Ascending aorta (tissue), 2 donors: ENCODE measurements at regions not wholly inside any gene's neighbourhood (a gene's known extent, or its start where the extent isn't known, plus 50 kb on each side); places are given as distances from the start of the nearest gene placed in this dataset.

Source experiments
- DNase-seq, 2 donors: peaks; one replicate each; pipeline ENCODE4 v3.0.0-alpha.2; 2019; ENCODE audit warnings: low spot score in 2 of 2
- H3K27ac ChIP-seq, 2 donors: fragments of 200-600 bp; sonication (generic); one replicate each; pipeline ENCODE4 v1.5.1; 2016 to 2017; ENCODE audit warnings: mild to moderate bottlenecking in 1 of 2
- H3K27me3 ChIP-seq: fragments of 200-600 bp; sonication (generic); one replicate; pipeline ENCODE4 v1.5.1; 2017
- H3K36me3 ChIP-seq, 2 donors: fragments of 200-600 bp; sonication (generic); one replicate each; pipeline ENCODE4 v1.5.1; 2016
- H3K4me1 ChIP-seq, 2 donors: fragments of 200-600 bp; sonication (generic); one replicate each; pipeline ENCODE4 v1.5.1; 2016 to 2017; ENCODE audit warnings: mild to moderate bottlenecking in 1 of 2
- H3K4me3 ChIP-seq, 2 donors: fragments of 200-600 bp; sonication (generic); one replicate each; pipeline ENCODE4 v1.5.1; 2016 to 2017; ENCODE audit warnings: mild to moderate bottlenecking in 1 of 2
- H3K9me3 ChIP-seq, 2 donors: fragments of 200-600 bp; sonication (generic); one replicate each; pipeline ENCODE4 v1.5.1; 2016
- intact Hi-C: fragments of 100-400 bp; cut with DNase I; formaldehyde crosslinking; loops from one replicate; pipeline ENCODE4 v1.15.1; 2023
- TF ChIP-seq, protein P1 (sequence below), 3 experiments: fragments of 200-600 bp in 2 of 3; fragments of 450-650 bp in 1 of 3; sonication (generic) in 2 of 3; IDR thresholded peaks; one replicate each; pipeline ENCODE4 v1.5.1; 2016 to 2019; ENCODE audit warnings: antibody characterized with exemption in 3 of 3, mild to moderate bottlenecking in 1 of 3, moderate library complexity in 1 of 3

DNA sequence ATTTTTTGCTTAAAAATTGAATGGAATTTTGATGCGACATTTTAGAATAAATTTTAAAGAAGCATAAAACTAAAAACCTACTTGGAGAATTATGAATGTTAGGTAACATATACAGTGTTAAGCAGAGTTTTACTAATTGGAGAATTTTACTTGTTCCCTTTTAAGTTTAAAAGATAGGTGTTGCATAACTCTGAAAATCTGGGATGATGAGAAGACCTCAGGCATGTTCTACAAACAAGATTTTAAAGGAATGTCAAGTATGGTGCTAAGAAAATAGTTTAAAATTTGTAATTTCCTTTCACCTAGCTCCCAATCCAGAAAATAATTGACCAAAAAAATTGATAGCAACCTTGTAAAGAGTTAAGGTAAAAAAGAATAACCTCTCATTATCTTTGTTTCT lies 135.8 kb downstream of the RFC3 start:
- TF ChIP-seq, protein P1, sequence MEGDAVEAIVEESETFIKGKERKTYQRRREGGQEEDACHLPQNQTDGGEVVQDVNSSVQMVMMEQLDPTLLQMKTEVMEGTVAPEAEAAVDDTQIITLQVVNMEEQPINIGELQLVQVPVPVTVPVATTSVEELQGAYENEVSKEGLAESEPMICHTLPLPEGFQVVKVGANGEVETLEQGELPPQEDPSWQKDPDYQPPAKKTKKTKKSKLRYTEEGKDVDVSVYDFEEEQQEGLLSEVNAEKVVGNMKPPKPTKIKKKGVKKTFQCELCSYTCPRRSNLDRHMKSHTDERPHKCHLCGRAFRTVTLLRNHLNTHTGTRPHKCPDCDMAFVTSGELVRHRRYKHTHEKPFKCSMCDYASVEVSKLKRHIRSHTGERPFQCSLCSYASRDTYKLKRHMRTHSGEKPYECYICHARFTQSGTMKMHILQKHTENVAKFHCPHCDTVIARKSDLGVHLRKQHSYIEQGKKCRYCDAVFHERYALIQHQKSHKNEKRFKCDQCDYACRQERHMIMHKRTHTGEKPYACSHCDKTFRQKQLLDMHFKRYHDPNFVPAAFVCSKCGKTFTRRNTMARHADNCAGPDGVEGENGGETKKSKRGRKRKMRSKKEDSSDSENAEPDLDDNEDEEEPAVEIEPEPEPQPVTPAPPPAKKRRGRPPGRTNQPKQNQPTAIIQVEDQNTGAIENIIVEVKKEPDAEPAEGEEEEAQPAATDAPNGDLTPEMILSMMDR (IDR thresholded peaks at IDR 0.05) = no peak
- H3K4me1 ChIP-seq = no peaks in the 10 kb centered on the region
- no peaks in the 10 kb centered on the region for H3K27me3 ChIP-seq
- no peak overlapping the region for H3K4me3 ChIP-seq
- H3K9me3 ChIP-seq = no peaks in the 10 kb centered on the region
- no peaks in the 10 kb centered on the region for H3K36me3 ChIP-seq
- no peak for DNase-seq
- intact Hi-C loops = no loop called here
- H3K27ac ChIP-seq = peak overlapping the region; percentile 16 to 33

DNA sequence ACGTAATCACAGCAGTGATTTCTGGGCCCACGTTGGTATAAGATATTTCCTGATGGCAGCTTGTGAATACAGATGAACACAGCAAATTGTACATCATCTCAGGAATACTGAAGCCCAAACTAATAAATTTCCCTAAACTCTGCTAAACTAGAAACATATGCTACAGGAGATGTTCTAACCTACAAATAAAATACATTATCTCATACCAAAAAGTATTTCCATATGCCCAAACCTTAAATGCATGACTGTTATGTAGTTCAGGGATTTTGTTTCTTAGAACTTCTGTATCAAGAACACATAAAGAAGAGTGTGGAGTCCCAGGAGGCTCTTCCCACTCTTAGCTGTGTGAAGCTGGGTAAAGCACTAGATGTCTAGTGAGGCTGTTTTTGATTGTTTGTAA lies 138.4 kb downstream of the RFC3 start:
- intact Hi-C loops = no loop called here
- Histone ChIP-seq H3K36me3 (no peaks in the 10 kb centered on the region), H3K27ac (no peak overlapping the region), H3K9me3 (no peaks in the 10 kb centered on the region), H3K27me3 (no peaks in the 10 kb centered on the region), H3K4me1 (no peaks in the 10 kb centered on the region), H3K4me3 (no peak overlapping the region)
- DNase-seq = no peak
- TF ChIP-seq, protein P1 (IDR thresholded peaks at IDR 0.05) = no peak

DNA sequence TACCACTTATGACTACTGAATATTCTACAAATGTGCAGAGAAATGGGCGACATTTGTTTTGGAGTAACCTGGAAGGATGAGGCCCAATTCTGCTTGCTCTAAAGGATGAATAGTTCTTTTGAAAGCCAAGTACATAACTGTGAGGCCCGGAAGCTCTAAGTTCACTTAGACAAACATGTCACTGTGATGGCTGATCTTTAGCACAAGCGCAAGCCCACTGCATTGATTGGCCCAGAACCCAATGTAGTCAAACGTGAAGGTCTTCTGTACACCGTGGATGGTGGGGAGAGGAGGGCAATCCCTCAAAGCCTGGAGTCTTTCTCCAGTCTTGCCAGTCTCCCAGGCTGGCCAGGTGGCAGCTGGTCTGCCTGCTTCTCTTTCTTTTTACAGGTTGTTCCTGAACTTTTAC lies 139.6 kb downstream of the RFC3 start:
- TF ChIP-seq, protein P1 (IDR thresholded peaks at IDR 0.05) = no peak
- H3K4me1 ChIP-seq = no peaks in the 10 kb centered on the region
- intact Hi-C loops = no loop called here

DNA sequence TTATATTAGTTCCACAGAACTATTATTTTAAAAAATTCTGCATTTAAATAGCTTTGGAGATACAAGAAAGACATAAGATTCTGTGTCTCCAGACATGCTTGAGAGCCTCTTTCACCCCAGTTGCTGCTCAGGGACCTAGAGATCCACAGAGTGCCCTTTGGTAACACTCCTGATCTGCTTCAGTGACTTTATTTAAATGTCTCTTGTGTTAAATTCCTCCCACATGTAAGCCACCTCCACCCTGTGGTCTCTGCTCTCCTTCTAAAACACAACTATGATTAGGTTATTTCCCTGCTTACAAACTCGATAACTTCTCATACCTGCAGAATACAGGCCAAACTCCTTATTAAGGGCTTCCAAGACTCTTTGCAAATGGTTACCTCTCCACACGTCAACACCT lies 141.0 kb downstream of the RFC3 start:
- Histone ChIP-seq H3K9me3 (no peaks in the 10 kb centered on the region), H3K4me1 (no peaks in the 10 kb centered on the region), H3K27ac (no peak overlapping the region), H3K4me3 (no peak overlapping the region), H3K36me3 (no peaks in the 10 kb centered on the region), H3K27me3 (no peaks in the 10 kb centered on the region)
- no peak for DNase-seq
- intact Hi-C loops = no loop called here
- TF ChIP-seq, protein P1 (IDR thresholded peaks at IDR 0.05) = no peak

More for the DNA sequence above, 139.6 kb downstream of the RFC3 start:
- Histone ChIP-seq H3K36me3 (no peaks in the 10 kb centered on the region), H3K27me3 (no peaks in the 10 kb centered on the region), H3K4me3 (no peak overlapping the region), H3K9me3 (no peaks in the 10 kb centered on the region), H3K27ac (no peak overlapping the region)
- no peak for DNase-seq

DNA sequence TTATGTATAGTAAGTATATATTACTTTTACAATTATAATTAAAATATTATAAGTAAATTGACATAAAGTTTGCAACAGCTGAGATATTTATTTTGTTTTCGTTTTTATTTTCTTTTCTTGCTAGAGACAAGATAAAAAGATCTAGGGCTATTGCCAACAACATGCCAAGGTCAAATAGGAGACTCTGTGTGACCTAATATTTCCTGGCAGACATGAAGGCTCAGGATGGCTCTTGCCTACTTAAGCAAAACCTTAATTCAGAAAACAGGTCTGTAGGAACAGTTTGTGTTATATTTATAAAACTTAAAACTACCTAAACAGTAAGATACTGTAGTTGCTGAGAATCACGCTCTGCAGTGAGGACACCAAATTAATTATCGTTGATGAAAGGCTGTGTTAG lies 145.2 kb downstream of the RFC3 start:
- no peaks in the 10 kb centered on the region for H3K9me3 ChIP-seq
- intact Hi-C loops = no loop called here
- TF ChIP-seq, protein P1 (IDR thresholded peaks at IDR 0.05) = no peak

DNA sequence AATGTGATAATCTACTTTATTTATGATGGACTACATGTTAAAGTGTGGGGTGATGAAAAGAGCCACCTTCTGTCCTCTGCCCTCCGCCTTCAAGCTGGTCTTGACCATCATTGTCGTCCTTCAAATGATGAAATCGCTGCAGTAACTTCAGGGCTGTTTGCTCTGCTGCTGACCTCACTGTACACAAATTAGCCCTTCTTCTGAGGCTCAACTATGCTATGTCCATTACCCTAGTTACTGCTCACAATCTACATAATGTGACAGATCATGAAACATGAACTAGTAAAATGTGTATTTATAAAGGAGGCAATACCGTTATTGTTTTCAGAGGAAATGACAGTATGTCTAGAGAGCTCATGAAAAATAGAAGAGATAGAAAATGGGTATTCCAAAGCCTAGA lies 145.9 kb downstream of the RFC3 start:
- Histone ChIP-seq H3K36me3 (no peaks in the 10 kb centered on the region), H3K9me3 (no peaks in the 10 kb centered on the region), H3K4me3 (no peak overlapping the region), H3K4me1 (no peaks in the 10 kb centered on the region), H3K27ac (no peak overlapping the region), H3K27me3 (no peaks in the 10 kb centered on the region)
- intact Hi-C loops = no loop called here
- DNase-seq = no peak
- TF ChIP-seq, protein P1 (IDR thresholded peaks at IDR 0.05) = no peak

More for the DNA sequence above, 145.2 kb downstream of the RFC3 start:
- H3K27me3 ChIP-seq = no peaks in the 10 kb centered on the region
- no peak overlapping the region for H3K27ac ChIP-seq
- H3K4me1 ChIP-seq = no peaks in the 10 kb centered on the region
- no peak for DNase-seq
- no peak overlapping the region for H3K4me3 ChIP-seq
- no peaks in the 10 kb centered on the region for H3K36me3 ChIP-seq
